ENCODE measurements at regions not wholly inside any gene's neighbourhood (a gene's known extent, or its start where the extent isn't known, plus 50 kb on each side); places are given as distances from the start of the nearest gene placed in this dataset.

DNA sequence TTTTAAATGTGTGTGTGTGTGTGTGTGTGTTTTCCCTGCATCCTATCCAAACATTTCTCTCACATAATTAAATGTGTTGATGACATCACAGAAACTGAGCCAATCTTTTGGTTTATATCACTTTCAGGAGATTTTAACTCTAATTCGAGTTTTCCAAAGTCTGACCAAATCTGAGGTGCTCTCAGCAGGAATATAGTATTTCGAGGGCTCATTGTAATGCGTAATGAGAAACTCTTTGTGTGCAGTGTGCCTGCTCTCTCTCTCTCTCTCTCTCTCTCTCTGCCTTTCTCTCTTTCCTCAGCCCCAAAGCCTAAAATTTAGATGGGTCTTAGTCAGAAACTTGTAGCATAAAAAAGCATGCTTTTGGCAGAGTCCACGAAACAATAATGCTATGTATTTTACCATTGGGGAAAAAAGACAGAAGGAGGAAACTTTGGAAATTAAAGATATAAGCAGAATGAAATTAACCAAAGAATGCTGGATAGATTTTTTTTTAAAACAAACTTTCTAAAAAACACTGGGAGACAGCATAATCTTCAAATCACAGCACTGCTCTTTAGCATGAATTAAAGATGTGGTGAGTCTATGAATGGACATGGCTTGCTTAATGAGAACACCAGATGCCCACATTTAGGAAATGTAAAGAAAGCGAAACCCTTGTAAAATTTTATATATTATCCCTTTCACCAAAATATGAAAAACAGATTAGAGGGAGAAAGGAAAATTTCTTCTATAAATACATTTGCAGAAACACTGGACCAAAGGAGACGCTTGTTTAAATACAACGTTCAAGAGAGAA lies 206.8 kb upstream of the HABP2 start:
- no peak for DNase-seq

DNA sequence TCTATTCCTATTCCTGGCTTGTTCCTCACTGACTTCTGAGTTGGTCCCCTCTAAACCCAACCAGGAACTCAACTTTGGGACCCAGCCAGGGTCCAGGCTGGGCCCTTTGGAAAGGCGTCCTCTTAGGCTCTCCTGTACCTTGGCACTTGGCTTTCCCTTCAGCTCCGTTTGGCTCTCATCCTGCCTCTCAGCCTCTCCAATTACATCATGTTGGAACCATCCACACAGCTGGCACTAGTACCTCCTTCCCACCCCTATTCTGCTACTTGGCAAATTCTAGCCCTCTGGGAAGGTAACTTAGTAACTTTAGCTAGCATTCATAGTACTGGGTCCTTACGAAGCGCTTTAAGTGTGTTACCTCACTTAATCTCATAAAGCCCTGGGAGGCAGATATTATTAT lies 205.3 kb upstream of the HABP2 start:
- peaks cover 0 to 18% (median 7%) of the 10 kb centered on the region in 4 donors for H3K4me1 ChIP-seq
- H3K27ac ChIP-seq, result peak overlapping the region; percentile 5 to 17
- no peaks in the 10 kb centered on the region for H3K36me3 ChIP-seq
- no peaks in the 10 kb centered on the region for H3K27me3 ChIP-seq
- TF ChIP-seq, protein P1, sequence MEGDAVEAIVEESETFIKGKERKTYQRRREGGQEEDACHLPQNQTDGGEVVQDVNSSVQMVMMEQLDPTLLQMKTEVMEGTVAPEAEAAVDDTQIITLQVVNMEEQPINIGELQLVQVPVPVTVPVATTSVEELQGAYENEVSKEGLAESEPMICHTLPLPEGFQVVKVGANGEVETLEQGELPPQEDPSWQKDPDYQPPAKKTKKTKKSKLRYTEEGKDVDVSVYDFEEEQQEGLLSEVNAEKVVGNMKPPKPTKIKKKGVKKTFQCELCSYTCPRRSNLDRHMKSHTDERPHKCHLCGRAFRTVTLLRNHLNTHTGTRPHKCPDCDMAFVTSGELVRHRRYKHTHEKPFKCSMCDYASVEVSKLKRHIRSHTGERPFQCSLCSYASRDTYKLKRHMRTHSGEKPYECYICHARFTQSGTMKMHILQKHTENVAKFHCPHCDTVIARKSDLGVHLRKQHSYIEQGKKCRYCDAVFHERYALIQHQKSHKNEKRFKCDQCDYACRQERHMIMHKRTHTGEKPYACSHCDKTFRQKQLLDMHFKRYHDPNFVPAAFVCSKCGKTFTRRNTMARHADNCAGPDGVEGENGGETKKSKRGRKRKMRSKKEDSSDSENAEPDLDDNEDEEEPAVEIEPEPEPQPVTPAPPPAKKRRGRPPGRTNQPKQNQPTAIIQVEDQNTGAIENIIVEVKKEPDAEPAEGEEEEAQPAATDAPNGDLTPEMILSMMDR (IDR thresholded peaks at IDR 0.05), result no peak
- H3K4me3 ChIP-seq, result no peak overlapping the region
- peak; percentile 27 to 80 for DNase-seq
- H3K9me3 ChIP-seq, result no peaks in the 10 kb centered on the region
- intact Hi-C loops (cut with DNase I; ENCODE audit: low total_unique reads), result no loop called here

More for the DNA sequence above, 206.8 kb upstream of the HABP2 start:
- no peak overlapping the region for H3K4me3 ChIP-seq
- intact Hi-C loops (cut with DNase I; ENCODE audit: low total_unique reads), result no loop called here
- H3K4me1 ChIP-seq, result peaks cover 0 to 18% (median 7%) of the 10 kb centered on the region in 4 donors
- TF ChIP-seq, protein P1 (IDR thresholded peaks at IDR 0.05), result no peak
- H3K9me3 ChIP-seq, result no peaks in the 10 kb centered on the region
- no peak overlapping the region for H3K27ac ChIP-seq
- H3K36me3 ChIP-seq, result no peaks in the 10 kb centered on the region
- H3K27me3 ChIP-seq, result no peaks in the 10 kb centered on the region

DNA sequence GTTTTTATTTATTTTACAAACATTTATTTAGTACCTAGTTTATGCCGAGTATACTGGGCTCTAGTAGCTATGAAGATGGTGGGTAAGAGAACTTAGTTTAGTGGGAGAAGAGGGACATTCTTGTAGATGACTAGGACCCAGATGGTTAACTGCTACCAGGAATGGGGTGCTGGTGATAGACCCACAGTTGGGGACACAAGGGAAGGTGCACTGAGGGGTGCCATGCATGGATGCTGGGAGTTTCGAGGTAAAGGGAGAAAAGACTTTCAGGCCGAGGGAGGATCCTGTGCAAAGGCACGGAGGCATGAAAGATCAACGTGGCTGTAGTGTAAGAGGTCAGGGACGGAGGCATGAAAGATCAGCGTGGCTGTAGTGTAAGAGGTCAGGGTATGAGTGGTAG lies 204.2 kb upstream of the HABP2 start:
- no peak for DNase-seq
- Histone ChIP-seq H3K36me3 (no peaks in the 10 kb centered on the region), H3K27ac (no peak overlapping the region), H3K4me1 (peaks cover 0 to 18% (median 7%) of the 10 kb centered on the region in 4 donors), H3K9me3 (no peaks in the 10 kb centered on the region), H3K27me3 (no peaks in the 10 kb centered on the region), H3K4me3 (no peak overlapping the region)
- TF ChIP-seq, protein P1 (IDR thresholded peaks at IDR 0.05), result no peak
- intact Hi-C loops (cut with DNase I; ENCODE audit: low total_unique reads), result no loop called here

DNA sequence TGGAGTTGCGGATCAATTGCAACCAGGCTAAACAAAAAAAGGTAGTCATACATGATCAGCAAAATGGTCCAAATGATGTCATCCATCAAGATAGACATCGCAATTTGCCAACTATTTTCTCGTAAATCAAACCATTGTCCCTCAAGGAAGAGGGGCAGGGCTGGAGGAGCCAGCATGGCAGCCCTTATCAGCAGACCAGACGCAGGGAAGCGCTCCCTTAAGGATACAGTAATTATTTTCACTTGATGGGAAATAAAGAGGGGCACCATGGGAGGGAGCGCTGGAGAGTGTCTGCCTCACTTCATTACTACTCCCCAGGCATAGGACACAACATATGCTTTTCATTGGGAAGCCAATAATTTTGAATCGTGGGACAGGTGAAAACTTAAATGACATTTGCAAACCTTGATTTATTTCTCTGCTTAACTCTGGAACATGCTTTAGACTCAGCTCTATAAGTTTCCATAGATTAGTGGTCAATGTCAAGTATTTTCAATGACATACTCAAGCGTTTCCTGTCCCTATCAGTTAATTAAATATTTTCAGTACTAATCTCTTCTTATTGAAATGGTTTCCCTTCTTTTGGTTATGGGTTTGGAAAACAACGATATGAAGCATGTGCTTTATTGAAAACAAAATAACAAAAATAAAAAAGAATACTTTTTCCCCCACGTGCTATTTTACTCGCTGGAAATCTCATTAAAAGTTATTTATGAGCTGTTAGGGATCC lies 202.4 kb upstream of the HABP2 start:
- intact Hi-C loops (cut with DNase I; ENCODE audit: low total_unique reads), result no loop called here
- DNase-seq, result no peak

DNA sequence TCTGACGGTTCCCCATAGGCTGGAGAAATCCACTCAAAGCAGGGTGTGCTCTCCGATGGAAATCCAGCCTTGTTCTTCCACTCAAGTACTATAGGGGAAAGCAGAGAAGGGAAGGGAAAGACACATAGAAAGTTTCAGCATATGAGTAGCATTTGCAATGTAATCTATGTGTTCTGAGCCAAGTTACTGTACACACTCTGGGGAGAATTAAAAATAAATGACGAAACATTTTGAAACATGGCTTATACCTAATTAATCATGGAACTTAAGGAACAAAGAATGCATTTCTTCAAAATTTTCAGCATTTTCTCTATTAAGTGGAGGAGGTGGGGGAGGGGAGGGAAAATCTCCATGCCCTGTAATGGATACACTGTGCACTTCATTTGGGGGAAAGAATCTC lies 198.1 kb upstream of the HABP2 start:
- no peak for DNase-seq

More for the DNA sequence above, 202.4 kb upstream of the HABP2 start:
- TF ChIP-seq, protein P1 (IDR thresholded peaks at IDR 0.05), result no peak
- Histone ChIP-seq H3K4me1 (peaks cover 0 to 18% (median 7%) of the 10 kb centered on the region in 4 donors), H3K4me3 (no peak overlapping the region), H3K27me3 (no peaks in the 10 kb centered on the region), H3K27ac (no peak overlapping the region), H3K9me3 (no peaks in the 10 kb centered on the region), H3K36me3 (no peaks in the 10 kb centered on the region)

More for the DNA sequence above, 198.1 kb upstream of the HABP2 start:
- Histone ChIP-seq H3K4me3 (no peak overlapping the region), H3K9me3 (no peaks in the 10 kb centered on the region), H3K27me3 (no peaks in the 10 kb centered on the region), H3K4me1 (peaks cover 0 to 3% (median 0%) of the 10 kb centered on the region in 4 donors), H3K27ac (no peak overlapping the region), H3K36me3 (no peaks in the 10 kb centered on the region)
- TF ChIP-seq, protein P1 (IDR thresholded peaks at IDR 0.05), result no peak
- intact Hi-C loops (cut with DNase I; ENCODE audit: low total_unique reads), result no loop called here

All from tibial artery (tissue), 4 donors.